ENCODE measurements at regions not wholly inside any gene's neighbourhood (a gene's known extent, or its start where the extent isn't known, plus 50 kb on each side); places are given as distances from the start of the nearest gene placed in this dataset.
"Not testable (repeated sequence)": the region's sequence is repeated elsewhere in the genome, so short reads cannot be mapped to it uniquely, and the experiment has no call there.

DNA sequence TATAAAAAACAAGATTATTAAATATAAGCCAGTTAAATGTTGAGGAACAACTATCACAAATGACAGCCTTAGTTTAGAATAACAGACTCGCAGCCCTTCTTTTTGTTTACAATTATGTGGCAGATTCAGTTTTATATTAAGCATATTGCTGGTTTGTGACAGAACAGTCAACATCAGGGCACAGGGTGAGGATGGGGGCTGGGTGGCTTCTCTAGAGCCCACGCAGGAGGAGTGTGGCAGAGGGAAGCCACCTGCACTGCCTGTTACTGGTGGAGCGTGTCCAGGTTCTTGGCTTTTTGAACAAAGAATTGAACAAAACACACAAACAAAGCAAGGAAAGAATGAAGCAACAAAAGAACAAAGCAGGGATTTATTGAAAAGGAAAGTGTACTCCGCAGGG, 1415.2 kb downstream of the KHDRBS2 start:
- H3K18ac ChIP-seq (ENCODE audit: low read depth, low read length); H3K4me3 ChIP-seq (ENCODE audit: insufficient read depth, low read depth, low read length); H3K23ac ChIP-seq (ENCODE audit: low read depth, low read length); BruUV-seq (replicated peaks); H2AK5ac ChIP-seq (ENCODE audit: low read depth, low read length); H3K9ac ChIP-seq (ENCODE audit: low read depth, low read length); H3K4me1 ChIP-seq (ENCODE audit: control insufficient read depth, insufficient read depth, low read length); H3K9me1 ChIP-seq (ENCODE audit: insufficient read depth, low read length); H3K4ac ChIP-seq (ENCODE audit: low read depth, low read length); H3K27me3 ChIP-seq (ENCODE audit: control insufficient read depth, insufficient read depth, low read length); intact Hi-C loops (cut with micrococcal nuclease); H2BK120ac ChIP-seq (ENCODE audit: low read depth, low read length); H2BK5ac ChIP-seq (ENCODE audit: low read depth, low read length, poor library complexity, severe bottlenecking); H2AK9ac ChIP-seq (replicated peaks; ENCODE audit: low read depth, low read length, poor library complexity); H2BK20ac ChIP-seq (ENCODE audit: low read depth, low read length); H2BK15ac ChIP-seq (ENCODE audit: low read depth, low read length); H3K36me3 ChIP-seq (ENCODE audit: control insufficient read depth, insufficient read depth, low read length); H3K9me3 ChIP-seq (ENCODE audit: control insufficient read depth, insufficient read depth, low read length); CTCF ChIA-PET; H3K27ac ChIP-seq (ENCODE audit: insufficient read depth, low read length); H4K5ac ChIP-seq (ENCODE audit: low read depth, low read length); ATAC-seq (ENCODE audit: low read depth); in situ Hi-C loops (cut with MboI; ENCODE audit: low sequenced_read_pairs); H4K91ac ChIP-seq (ENCODE audit: insufficient read depth, low read depth, low read length); dilution Hi-C loops (cut with HindIII; ENCODE audit: low sequenced_read_pairs, unreplicated experiment); POLR2A ChIA-PET (ENCODE audit: unreplicated experiment); H4K8ac ChIP-seq (ENCODE audit: low read depth in 2 of 2, low read length in 2 of 2); H3K79me1 ChIP-seq (ENCODE audit: low read depth in 1 of 2, low read length in 2 of 2); H3K4me2 ChIP-seq (ENCODE audit: low read depth, low read length); H3K14ac ChIP-seq (replicated peaks; ENCODE audit: low read depth, low read length); H3K56ac ChIP-seq (ENCODE audit: extremely low read depth, insufficient read depth, low read length); H4K20me1 ChIP-seq (ENCODE audit: insufficient read depth, low read length); H2AFZ ChIP-seq (replicated peaks; ENCODE audit: low read length, poor library complexity); DNase-seq: not testable (repeated sequence)
- WGBS, 2 experiments (ENCODE audit: extremely low coverage in 2 of 2, insufficient read length in 1 of 2), result no CpG with 5 or more reads among the region's 4 CpGs

Measured in IMR-90 (cell line).